ENCODE measurements at regions not wholly inside any gene's neighbourhood (a gene's known extent, or its start where the extent isn't known, plus 50 kb on each side); places are given as distances from the start of the nearest gene placed in this dataset.

DNA sequence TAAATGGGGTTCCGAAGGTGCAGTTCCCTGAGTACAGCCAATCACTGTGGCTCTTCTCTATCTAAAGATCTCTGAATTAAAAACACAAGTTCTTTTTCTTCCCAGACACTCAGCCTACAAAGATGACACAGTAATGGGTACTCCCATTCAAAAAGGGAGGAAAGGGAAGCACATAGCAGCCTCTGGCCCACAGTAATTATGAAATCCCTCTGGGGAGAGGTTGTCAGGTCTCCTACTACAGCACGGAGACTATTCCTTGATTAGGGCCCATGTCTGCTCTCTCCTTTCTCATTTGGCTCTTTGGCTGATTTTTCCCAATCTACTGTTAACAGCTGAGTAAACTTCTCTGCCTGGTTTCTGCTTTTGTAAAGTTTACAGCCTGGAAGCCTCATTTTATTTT is 62.0 kb upstream of the RANBP3L start:
- Histone ChIP-seq H3K9me3 (no peaks in the 10 kb centered on the region), H3K4me1 (no peaks in the 10 kb centered on the region), H3K4me3 (ENCODE audit: low read depth, low read length) (no peak overlapping the region), H3K36me3 (no peaks in the 10 kb centered on the region), H3K27me3 (no peaks in the 10 kb centered on the region; the same call in 1 of the 2 replicates)
- no peak for TF ChIP-seq CTCF (IDR thresholded peaks at IDR 0.05; ENCODE audit: low read depth, low read length)
- no peak for DNase-seq

DNA sequence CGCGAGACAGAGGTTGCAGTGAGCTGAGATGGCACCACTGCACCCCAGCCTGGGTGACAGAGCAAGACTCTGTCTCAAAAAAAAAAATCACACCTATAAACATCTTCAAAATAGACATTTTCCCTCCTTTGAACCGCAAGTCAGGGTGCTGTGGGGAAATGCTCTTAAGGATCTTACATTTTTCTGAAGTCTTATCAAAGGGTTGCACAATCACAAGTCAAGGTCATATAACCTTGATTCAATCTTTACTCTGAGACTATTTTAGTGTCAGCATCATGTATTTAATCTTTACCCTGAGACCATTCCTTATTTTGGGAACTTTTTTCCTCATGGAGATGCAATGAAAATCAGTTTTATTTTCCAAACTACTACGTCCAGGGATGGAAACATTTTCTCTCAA is 62.8 kb upstream of the RANBP3L start:
- no peaks in the 10 kb centered on the region; the same call in 1 of the 2 replicates for H3K27me3 ChIP-seq
- no peak overlapping the region for H3K4me3 ChIP-seq (ENCODE audit: low read depth, low read length)
- H3K4me1 ChIP-seq: no peaks in the 10 kb centered on the region
- DNase-seq: no peak
- no peaks in the 10 kb centered on the region for H3K36me3 ChIP-seq
- no peak for TF ChIP-seq CTCF (IDR thresholded peaks at IDR 0.05; ENCODE audit: low read depth, low read length)
- no peaks in the 10 kb centered on the region for H3K9me3 ChIP-seq

DNA sequence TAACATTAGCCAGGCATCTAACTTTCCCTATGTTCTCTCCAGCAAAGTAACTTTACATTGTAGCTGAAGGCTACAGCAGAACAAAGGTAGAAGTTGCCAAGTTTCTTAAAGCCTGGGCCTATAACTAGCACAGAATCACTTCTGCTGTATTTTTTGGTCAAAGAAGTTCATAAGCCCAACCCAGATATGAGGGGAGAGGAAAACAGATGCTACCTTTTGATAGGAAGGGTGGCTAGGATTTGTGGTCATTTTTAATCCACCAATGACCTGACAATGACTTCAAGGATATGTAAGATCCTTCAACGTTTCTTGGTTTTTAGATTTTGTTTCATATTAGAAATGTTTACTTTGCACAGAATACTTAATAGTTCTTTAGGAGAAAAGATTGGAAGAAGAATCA is 64.2 kb upstream of the RANBP3L start:
- H3K4me1 ChIP-seq: no peaks in the 10 kb centered on the region
- no peak for TF ChIP-seq CTCF (IDR thresholded peaks at IDR 0.05; ENCODE audit: low read depth, low read length)
- H3K36me3 ChIP-seq: no peaks in the 10 kb centered on the region
- no peak overlapping the region for H3K4me3 ChIP-seq (ENCODE audit: low read depth, low read length)
- no peaks in the 10 kb centered on the region; the same call in 1 of the 2 replicates for H3K27me3 ChIP-seq
- H3K9me3 ChIP-seq: no peaks in the 10 kb centered on the region
- DNase-seq: no peak

DNA sequence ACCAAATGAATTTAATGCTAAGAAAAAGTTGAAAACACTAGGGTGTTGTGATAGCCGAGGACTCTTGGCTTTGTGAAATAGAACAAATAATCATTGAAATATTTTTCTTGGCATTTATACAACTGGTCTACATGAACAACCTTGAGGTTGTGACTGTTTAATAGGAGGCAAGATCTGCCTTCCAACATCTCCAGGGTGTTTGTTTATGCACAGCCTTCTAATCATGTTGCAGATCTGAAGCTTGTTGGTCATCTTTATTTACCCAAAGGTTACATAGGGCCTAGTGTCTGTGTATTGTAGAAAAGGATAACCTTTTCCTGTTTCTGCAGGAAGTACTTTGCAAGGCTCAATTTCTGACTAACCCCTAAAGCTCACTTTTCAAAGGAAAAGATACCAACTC is 65.2 kb upstream of the RANBP3L start:
- Histone ChIP-seq H3K4me3 (ENCODE audit: low read depth, low read length) (no peak overlapping the region), H3K4me1 (no peaks in the 10 kb centered on the region), H3K9me3 (no peaks in the 10 kb centered on the region), H3K36me3 (no peaks in the 10 kb centered on the region), H3K27me3 (no peaks in the 10 kb centered on the region; the same call in 1 of the 2 replicates)
- no peak for DNase-seq
- no peak for TF ChIP-seq CTCF (IDR thresholded peaks at IDR 0.05; ENCODE audit: low read depth, low read length)

DNA sequence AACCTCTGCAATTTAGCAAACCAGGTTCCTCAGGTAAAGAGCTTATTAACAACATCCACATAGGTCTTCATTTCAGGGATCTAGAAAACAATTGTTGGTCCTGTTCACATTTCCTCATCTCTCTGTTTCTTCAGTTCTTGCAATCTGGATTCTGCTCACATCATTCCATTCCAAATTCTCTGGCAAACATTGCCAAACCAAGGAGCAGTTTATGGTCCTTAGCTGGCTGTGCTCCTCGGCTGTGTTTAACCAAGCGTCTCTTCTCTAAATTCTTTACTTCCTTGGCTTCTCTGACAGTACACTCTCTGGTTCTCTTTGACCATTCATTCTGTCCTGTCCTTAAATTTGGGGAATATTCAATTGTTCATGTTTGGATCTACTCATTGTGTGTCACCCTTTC is 65.8 kb upstream of the RANBP3L start:
- Histone ChIP-seq H3K4me3 (ENCODE audit: low read depth, low read length) (no peak overlapping the region), H3K9me3 (no peaks in the 10 kb centered on the region), H3K36me3 (no peaks in the 10 kb centered on the region), H3K4me1 (no peaks in the 10 kb centered on the region), H3K27me3 (no peaks in the 10 kb centered on the region; the same call in 1 of the 2 replicates)
- TF ChIP-seq CTCF (IDR thresholded peaks at IDR 0.05; ENCODE audit: low read depth, low read length): no peak
- DNase-seq: no peak

DNA sequence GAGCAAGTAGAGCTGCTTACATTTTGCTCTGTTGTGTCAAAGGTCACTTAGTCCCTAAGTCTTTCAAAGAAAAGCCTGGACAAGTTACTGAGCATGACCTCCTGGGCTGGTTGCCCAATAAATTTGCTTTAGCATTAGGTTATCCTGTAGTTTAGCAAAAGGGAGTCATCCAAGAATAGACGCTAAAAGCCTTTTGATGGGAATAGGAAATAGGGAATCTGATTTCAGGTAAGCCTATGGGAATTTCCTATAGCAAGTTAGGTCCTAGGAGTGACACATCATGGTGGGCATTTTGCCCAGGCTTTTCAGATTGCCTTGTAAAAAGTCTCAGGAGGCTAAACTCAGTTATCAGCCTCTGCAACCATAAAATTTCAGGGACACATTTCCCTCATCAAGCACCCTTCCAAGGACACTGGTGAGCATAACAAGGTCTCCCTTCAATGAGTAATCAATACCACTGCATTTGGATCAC is 67.6 kb upstream of the RANBP3L start:
- Histone ChIP-seq H3K4me3 (ENCODE audit: low read depth, low read length) (no peak overlapping the region), H3K36me3 (no peaks in the 10 kb centered on the region), H3K9me3 (no peaks in the 10 kb centered on the region), H3K27me3 (no peaks in the 10 kb centered on the region), H3K4me1 (no peaks in the 10 kb centered on the region)
- TF ChIP-seq CTCF (IDR thresholded peaks at IDR 0.05; ENCODE audit: low read depth, low read length): no peak
- DNase-seq: no peak

All from BE2C (cell line).